ENCODE measurements at regions not wholly inside any gene's neighbourhood (a gene's known extent, or its start where the extent isn't known, plus 50 kb on each side); places are given as distances from the start of the nearest gene placed in this dataset.

GRCh38 chr6:163831736-163832135 lies 417.2 kb downstream of the QKI start:
- DNase-seq (ENCODE audit: low read depth) = no peak

- no peak for DNase-seq (ENCODE audit: low read depth)
These were observed 416.1 kb downstream of the QKI start for GRCh38 chr6:163830641-163831040.

- no peak for DNase-seq (ENCODE audit: low read depth)
These were observed 413.7 kb downstream of the QKI start for GRCh38 chr6:163828038-163828795.

GRCh38 chr6:163827143-163827542 lies 412.6 kb downstream of the QKI start:
- DNase-seq (ENCODE audit: low read depth) = no peak

DNA sequence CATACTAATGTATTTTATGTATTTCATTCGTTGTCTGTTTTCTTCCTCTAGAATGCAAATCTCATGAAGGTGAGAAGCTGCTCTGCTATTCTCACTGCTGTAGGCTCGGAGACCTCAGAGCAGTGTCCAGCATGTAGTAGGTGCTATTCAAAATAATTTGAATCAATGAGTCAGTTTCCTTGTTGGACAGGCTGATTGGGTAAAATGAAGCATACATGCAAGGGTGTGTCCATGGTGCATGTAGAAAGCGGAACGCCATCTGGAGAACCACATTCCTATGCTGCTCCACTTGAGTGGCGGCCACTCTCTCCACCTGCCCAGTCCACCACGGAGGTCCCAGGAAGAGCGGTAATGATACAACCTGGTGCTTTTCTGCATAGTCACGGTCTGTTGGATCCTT lies 412.1 kb downstream of the QKI start:
- no peak for DNase-seq (ENCODE audit: low read depth)

DNA sequence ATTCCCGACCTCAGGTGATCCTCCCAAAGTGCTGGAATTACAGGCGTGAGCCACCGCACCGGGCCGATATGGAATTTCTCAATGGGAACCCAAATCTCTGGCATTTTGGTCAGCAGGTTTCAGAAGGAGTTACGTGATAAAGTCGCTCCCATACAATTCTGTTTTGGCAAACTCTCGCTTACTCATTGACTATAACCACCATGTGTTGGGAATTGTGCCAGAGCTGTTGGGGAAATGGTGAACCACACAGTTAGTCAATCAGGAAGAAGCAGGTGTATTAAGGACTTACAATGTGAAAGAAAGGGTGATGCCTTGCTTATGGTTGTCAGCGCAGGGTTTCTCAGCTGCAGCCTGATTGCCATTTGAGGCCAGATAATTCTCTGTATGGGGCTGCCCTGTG lies 410.5 kb downstream of the QKI start:
- no peak for DNase-seq (ENCODE audit: low read depth)

DNA sequence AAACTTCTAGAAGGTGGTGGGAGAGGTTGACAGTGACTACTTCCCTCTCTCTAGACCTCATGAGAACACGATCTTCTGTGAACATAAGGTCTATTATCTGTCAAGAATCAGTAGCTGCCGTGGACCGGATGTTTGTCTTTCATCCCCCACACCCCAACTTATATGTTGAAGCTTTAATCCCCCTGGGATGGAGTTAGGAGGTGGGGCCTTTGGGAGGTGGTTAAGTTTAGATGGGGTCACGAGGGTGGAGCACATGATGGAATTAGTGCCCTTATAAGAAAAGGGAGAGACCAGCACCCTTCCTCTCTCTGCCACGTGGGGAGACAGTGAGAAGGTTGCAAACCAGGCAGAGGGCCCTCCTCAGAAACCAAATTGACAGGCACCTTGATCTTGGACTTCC lies 409.1 kb downstream of the QKI start:
- DNase-seq (ENCODE audit: low read depth) = no peak

DNA sequence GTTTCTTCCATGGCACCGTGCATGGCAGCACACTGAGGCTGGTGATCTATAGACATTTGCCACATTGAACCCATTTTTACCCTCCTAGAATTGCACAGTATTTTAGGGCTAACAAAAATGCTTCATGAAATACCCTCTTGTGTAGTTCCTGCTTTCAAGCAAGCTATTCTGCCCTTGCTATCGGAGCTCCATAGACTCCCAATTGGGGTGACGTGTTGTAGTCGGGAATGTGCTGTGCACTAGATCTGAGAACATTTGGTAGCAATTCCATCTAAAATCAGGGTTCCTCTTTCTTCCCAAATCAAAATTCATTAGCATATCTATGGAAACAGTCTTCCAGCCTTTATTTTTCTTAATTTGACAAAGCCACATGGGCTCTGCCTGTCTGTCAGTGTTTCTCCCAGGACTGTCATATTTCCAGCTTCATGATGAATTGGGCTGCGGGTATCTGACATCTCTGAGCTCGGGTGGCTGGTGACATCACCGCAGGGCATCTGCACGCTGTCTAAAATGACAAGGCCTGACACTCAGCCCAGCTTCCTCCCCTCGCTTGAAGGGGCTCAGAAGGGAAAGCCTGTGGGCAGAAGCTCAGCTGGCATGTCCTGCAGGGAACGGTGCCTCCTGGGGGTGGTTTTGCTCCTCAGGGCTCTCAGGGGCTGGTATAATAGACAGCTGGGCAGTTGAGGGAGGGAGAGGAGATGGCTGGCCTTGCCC lies 406.4 kb downstream of the QKI start:
- DNase-seq (ENCODE audit: low read depth) = no peak

- no peak for DNase-seq (ENCODE audit: low read depth)
These were observed 405.7 kb downstream of the QKI start for GRCh38 chr6:163820171-163820570.

DNA sequence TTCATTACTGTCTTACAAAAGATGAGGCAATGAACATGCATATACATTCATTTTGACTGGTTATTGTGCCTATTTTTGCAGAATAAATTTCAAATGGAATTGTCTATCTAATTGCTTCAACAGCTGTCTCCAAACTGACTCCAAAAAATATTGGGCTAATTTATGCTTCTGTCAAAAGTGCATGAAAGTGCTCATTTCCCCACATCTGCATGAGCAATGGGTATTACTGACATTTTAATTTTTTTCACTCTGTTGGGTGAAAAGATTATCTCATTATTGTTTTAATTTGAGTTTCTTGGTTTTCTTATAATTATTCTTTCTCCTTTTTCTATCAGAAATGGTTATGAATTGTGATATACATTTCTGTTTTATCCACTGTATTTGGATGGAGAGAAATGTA lies 404.2 kb downstream of the QKI start:
- no peak for DNase-seq (ENCODE audit: low read depth)

GRCh38 chr6:163816441-163816840 lies 401.9 kb downstream of the QKI start:
- no peak for DNase-seq (ENCODE audit: low read depth)

DNA sequence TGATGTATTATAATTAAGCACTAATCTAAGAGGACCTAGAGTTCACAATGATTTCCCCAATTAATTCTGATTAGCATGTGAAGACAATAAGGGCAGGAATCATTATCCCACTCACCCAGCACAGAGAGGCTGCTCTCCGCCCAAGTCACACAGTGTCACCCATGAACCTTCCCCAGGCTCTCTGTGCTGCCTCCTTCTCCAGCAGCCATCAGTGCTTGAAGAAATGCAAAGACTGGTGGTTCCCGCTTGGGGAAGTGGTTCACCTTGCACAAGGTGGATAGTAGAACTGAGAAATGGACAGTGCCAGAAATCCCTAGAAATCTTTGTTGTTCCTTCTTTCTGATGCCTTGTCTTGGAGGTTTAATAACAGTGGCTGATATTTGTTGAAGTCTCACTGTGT lies 401.3 kb downstream of the QKI start:
- DNase-seq (ENCODE audit: low read depth) = no peak

DNA sequence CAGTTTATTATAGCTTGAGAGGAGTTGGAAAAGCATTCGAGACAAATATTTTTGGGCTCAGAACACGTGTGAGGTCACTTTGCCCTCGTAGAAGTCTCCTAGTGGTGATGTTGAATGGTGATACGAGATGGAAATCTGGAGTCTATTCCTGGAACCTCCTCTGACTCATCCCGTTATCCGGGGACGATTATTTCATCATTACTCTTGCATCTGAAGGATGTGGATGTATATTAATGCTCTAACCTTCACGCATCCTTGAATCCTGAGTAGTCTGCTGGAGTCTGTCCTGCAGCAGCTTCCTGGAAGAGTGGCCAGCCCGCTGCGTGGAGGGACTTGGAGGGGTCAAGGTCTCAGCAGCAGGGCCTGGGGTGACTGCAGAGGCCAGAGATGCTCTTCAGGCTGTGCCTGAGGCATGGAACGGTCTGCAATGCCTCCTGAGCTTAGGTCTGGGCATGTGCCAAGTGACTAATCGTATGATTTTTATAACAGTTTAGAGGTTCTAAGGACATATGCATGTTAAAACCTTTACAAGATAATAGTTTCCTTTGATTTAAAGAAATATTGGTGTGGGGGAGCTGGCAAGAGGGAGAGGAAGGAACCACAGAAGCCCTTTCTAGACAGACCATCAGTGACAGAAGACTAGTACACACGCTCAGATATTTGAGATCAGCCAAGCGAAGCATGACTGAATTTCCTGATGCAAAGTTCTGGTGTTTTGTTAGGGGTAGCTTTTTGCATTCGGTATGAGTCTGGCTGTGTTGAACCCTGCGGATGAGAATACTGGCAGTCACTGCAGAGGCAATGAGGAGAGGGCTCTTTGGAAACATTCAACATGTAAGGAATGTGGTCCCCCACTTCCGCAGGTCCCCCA lies 400.2 kb downstream of the QKI start:
- DNase-seq (ENCODE audit: low read depth) = no peak

GRCh38 chr6:163813979-163814493 lies 399.5 kb downstream of the QKI start:
- no peak for DNase-seq (ENCODE audit: low read depth)

GRCh38 chr6:163811317-163811716 lies 396.8 kb downstream of the QKI start:
- no peak for DNase-seq (ENCODE audit: low read depth)

GRCh38 chr6:163809364-163809763 lies 394.8 kb downstream of the QKI start:
- no peak for DNase-seq (ENCODE audit: low read depth)

- no peak for DNase-seq (ENCODE audit: low read depth)
These were observed 394.4 kb downstream of the QKI start for GRCh38 chr6:163808871-163809270.

GRCh38 chr6:163808231-163808630 lies 393.7 kb downstream of the QKI start:
- no peak for DNase-seq (ENCODE audit: low read depth)

DNA sequence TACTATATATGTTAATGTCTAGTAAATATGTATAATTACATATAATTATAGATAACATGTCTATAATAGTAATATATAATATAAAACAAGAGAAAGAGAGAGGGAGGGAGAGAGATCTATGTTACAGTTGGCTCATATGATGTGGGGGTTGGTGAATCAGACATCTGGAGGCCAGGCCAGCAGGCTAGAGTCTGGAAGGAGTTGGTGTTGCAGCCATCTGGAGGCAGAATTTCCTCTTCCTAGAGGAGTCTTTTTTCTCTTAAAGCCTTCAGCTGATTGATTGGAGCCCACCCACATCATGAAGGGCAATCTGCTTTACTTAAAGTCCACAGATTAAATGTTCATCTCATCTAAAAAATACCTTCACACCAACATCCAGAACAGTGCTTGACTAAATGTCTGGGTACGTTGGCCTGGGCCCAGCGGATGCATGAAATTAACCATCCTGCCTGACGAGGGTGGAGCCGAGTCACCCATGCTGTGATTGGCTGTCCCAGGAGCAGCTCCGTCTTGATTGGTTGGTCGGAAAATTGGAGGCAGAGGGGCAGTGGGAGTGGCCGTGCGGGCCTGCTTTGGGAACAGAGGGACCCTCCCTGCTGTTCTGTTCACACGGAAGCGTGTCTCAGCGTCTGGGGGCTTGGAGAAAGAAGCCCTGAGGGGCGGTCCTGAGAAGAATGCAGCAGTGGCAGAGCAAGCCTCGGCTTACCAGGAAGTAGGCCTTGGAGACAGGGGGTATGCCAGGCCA lies 392.4 kb downstream of the QKI start:
- DNase-seq (ENCODE audit: low read depth) = no peak

DNA sequence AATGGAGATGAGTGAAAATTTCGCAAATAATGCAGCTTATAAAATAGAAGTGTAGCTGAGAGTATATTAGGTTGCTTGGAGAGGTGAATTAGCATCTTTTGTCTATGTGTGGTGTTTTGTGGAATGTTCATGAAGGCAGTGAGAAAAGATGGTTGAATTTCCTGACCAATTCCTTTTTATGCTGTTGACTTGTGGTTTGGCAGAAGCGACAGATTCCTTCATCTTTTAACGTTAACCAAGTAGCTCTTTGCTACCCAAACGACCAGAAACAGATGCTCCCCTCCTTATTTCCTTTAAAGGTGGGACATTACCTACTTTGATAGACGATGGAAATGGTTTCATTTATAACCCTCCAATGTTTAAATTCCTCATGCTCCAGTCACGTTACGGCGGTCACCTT lies 390.5 kb downstream of the QKI start:
- no peak for DNase-seq (ENCODE audit: low read depth)

- no peak for DNase-seq (ENCODE audit: low read depth)
These were observed 387.7 kb downstream of the QKI start for GRCh38 chr6:163802267-163802666.

DNA sequence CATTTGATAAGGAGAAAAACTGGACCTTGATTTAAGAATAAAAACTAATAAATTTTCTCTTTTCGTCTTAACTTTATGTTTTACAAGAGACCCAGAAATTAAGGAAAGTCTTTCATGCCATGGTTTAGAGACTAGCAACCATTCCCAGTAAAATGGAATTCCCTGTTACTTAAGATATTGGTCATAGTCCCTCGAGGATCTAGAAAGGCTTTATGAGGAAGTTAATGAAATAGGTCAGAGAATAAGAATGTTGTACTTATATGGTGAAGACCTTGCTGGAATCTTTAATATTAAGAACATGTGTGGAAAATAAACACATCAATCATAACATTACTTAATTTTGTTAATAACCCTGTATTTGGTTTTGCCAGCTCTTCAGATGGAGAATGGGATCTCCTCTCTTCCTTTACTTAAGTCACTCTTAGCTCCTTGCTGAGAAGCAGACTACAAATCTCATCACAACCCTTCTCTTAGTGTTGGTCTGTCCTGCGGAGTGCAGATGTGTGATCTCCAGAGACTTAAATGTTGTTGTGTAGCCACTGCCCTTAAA lies 382.9 kb downstream of the QKI start:
- DNase-seq (ENCODE audit: low read depth) = no peak

Measured in activated T-helper 1 cell treated with Interleukin-2 at 50 U/mL for 16 hours (primary cell).